Ammon's horn (tissue), 1 donor: ENCODE measurements at regions not wholly inside any gene's neighbourhood (a gene's known extent, or its start where the extent isn't known, plus 50 kb on each side); places are given as distances from the start of the nearest gene placed in this dataset.
A peak's percentile ranks its signal among the peaks of the same experiment; 100 is the strongest.
"Not testable (repeated sequence)": the region's sequence is repeated elsewhere in the genome, so short reads cannot be mapped to it uniquely, and the experiment has no call there.

Experiments
- DNase-seq: peaks from one replicate; pipeline ENCODE4 v3.0.0-alpha.2; 2016; ENCODE audit warnings: low spot score

- DNase-seq: no peak
Observed at GRCh38 chr7:46626691-46627310, 705.7 kb upstream of the IGFBP3 start.

GRCh38 chr7:46626261-46626660 lies 705.2 kb upstream of the IGFBP3 start:
- no peak for DNase-seq

- DNase-seq: no peak
Observed at GRCh38 chr7:46625032-46625431, 704.0 kb upstream of the IGFBP3 start.

GRCh38 chr7:46622251-46622650 lies 701.2 kb upstream of the IGFBP3 start:
- DNase-seq: no peak

GRCh38 chr7:46619723-46620310 lies 698.7 kb upstream of the IGFBP3 start:
- DNase-seq: no peak

- no peak for DNase-seq
Observed at GRCh38 chr7:46616636-46617035, 695.6 kb upstream of the IGFBP3 start.

- DNase-seq: no peak
Observed at GRCh38 chr7:46613551-46613950, 692.5 kb upstream of the IGFBP3 start.

- no peak for DNase-seq
Observed at GRCh38 chr7:46613116-46613515, 692.0 kb upstream of the IGFBP3 start.

- no peak for DNase-seq
Observed at GRCh38 chr7:46611508-46611907, 690.4 kb upstream of the IGFBP3 start.

GRCh38 chr7:46610746-46611145 lies 689.7 kb upstream of the IGFBP3 start:
- no peak for DNase-seq

GRCh38 chr7:46607176-46607575 lies 686.1 kb upstream of the IGFBP3 start:
- DNase-seq: no peak

GRCh38 chr7:46606761-46607160 lies 685.7 kb upstream of the IGFBP3 start:
- no peak for DNase-seq

GRCh38 chr7:46604241-46604661 lies 683.2 kb upstream of the IGFBP3 start:
- no peak for DNase-seq

GRCh38 chr7:46603780-46604179 lies 682.7 kb upstream of the IGFBP3 start:
- peak; percentile 21 for DNase-seq

- DNase-seq: no peak
Observed at GRCh38 chr7:46603296-46603752, 682.3 kb upstream of the IGFBP3 start.

GRCh38 chr7:46600340-46600739 lies 679.3 kb upstream of the IGFBP3 start:
- no peak for DNase-seq

- DNase-seq: not testable (repeated sequence)
Observed at GRCh38 chr7:46594831-46595230, 673.8 kb upstream of the IGFBP3 start.

GRCh38 chr7:46590918-46591905 lies 670.1 kb upstream of the IGFBP3 start:
- not testable (repeated sequence) for DNase-seq

GRCh38 chr7:46589286-46589685 lies 668.2 kb upstream of the IGFBP3 start:
- no peak for DNase-seq

- DNase-seq: no peak
Observed at GRCh38 chr7:46586406-46586805, 665.3 kb upstream of the IGFBP3 start.

- DNase-seq: no peak
Observed at GRCh38 chr7:46583656-46584055, 662.6 kb upstream of the IGFBP3 start.

- DNase-seq: no peak
Observed at GRCh38 chr7:46581268-46581667, 660.2 kb upstream of the IGFBP3 start.

- no peak for DNase-seq
Observed at GRCh38 chr7:46580766-46581165, 659.7 kb upstream of the IGFBP3 start.
